Pulmonary artery endothelial cell (primary cell): ENCODE measurements at regions not wholly inside any gene's neighbourhood (a gene's known extent, or its start where the extent isn't known, plus 50 kb on each side); places are given as distances from the start of the nearest gene placed in this dataset.

Source experiments
- DNase-seq: peaks from one replicate; pipeline ENCODE4 v3.0.0-alpha.2; 2011; ENCODE audit warnings: low read depth, low spot score

DNA sequence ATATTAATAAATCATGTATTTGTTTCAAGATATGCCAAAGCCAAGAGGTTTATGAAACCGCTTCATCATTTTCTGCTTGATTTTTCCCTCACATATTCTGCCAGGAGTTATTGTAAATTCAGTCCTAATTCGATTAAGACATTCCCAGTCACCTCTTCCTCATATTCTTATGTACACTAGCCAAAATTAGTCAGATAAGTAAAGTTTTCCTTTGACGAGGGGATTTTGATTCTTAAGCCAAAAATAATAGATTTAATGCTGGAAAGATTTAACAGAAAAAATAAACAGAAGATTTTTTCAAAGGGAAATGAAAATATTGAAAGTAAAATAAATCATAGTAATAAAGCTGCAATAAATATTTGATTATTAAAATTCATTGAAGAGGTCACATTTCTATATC lies 51.0 kb upstream of the VEGFC start:
- no peak for DNase-seq

DNA sequence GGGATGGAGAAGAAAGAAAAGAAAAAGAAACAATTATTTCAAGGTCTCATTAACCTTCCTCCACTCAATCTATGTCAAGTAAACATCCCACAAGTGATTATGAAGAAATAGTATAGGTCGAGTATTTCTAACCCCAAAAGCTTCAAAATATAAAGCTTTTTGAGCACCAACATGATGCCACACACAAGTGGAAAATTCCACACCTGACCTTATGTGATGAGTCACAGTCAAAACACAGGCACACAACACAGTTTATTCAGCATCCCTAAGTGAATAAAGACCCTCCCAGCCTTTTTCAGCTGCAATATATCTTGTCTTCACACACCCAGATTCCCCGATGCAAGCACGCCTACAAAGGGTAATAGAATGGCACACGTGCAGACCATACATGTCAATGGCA lies 51.7 kb upstream of the VEGFC start:
- DNase-seq: no peak

DNA sequence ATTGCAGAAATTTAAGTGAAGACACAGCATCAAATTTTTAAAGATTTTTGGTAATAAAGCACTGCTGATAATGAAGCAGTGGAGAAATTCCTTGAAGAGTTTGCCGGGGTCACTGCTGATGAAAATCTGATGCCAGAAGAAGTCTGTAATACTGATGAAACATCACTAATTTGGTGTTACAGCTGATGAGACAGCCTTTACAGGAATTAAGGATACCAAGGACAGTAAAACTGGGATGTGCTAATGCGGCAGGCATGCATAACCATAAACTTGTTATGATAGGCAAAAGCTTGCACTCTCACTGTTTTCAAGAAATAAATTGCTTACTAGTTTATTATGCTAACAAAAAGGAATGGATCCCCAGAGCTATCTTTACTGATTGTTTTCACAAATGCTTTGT lies 52.9 kb upstream of the VEGFC start:
- DNase-seq: no peak

DNA sequence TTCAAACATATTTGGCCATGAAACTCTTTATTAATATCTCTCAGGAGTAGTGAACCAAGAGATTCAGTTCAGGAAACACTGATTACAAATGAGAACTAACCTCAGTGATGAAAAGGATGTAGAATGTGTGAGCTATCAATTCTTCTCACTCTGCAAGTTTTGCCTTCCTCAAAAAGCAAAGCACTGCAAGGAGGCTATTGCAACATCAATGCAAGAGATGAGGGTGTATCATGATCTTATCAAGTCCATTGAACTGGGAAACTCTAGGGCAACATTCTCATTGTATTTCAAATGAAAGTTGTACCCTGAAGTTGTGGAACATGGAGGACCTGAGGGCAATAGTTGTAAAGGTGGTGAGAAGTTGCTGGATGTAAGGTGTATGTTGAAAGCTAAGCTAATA lies 56.4 kb upstream of the VEGFC start:
- DNase-seq: no peak

DNA sequence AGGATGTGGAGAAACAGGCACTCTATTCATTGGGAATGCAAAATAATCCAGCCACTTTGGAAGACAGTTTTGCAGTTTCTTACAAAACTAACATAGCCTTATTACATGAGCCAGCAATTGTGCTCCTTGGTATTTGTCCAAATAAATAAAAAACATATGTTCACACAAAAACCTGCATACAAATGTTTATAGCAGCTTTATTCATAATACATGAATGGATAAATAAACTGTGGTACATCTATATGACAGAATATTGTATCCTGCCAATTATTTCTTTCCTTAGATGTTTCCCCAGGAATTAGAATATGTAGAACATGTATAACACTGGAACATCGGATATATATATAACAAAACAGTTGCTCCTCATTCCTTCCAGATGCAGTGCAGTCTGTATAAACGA lies 57.7 kb upstream of the VEGFC start:
- no peak for DNase-seq

DNA sequence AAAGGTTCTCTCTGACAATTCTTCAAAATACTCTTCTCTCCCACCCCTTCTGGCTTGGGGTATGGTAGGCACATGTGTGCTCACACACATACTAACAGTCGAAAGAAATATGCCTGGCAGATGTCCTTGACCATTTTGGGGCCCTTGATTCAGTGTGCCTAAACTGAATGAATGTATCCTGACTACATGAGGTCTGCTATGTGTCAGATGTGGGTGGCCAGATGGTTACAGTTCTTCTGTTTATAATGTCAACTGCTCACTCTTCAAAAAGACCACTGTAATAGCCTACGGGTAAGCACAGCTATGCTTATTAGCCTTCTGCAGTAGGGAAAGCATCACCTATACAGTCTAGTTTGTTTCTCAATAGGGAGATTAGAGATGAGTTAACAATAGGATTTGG lies 63.7 kb upstream of the VEGFC start:
- no peak for DNase-seq

DNA sequence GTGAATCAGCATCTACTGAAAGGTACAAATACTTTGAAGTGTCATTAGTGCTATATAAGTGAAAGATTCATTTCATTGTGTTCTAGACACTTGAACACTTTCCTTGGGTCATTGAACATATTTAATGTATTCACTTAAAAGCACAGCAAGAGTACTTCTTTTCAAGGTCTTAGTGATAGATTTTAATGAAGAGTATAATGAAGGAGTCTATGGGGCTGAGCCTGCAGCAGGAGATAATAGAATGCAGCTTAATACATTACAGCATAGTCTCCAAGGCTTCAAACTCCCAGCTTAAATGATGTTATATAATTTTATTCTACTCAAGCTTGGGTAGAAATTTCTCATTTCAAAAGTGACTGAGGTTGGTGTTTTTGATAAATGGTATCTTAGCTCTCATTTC lies 66.1 kb upstream of the VEGFC start:
- DNase-seq: no peak

DNA sequence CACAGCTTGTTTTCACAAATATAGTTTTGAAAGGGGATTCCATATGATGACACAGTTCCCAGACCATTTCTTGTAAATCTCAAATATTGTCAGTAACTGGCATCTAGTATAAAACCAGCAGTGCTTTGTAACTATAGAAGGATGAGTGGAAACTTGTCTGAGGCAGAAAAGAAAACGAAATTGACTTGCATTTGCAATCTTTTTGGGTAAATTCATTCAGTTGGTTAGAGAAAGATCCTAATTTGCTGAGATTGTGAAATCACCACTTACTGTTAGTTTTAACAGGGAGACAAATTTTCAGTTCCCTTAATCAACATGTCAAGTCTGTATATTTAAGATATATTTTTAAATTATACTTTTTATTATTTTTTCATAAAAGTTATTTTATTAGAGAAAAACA lies 71.5 kb upstream of the VEGFC start:
- no peak for DNase-seq

DNA sequence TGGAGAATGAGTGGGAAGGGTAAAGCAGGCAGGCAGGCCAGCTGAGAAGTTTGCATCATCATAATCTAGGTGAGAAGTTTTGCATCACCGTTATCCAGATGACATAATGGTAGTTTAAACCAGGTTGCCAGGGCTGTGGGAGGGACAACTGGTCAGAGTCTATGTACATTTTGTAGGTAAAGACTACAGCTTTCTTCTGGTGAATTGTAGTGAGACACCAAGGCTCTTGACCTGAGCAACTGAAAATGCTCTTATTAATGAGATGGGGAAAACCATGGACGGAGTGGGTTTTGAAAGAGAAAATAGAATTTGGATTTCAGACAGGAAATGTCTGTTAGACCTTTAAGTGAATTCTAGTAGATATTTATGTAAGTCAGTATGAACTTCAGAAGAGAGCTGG lies 76.0 kb upstream of the VEGFC start:
- no peak for DNase-seq

DNA sequence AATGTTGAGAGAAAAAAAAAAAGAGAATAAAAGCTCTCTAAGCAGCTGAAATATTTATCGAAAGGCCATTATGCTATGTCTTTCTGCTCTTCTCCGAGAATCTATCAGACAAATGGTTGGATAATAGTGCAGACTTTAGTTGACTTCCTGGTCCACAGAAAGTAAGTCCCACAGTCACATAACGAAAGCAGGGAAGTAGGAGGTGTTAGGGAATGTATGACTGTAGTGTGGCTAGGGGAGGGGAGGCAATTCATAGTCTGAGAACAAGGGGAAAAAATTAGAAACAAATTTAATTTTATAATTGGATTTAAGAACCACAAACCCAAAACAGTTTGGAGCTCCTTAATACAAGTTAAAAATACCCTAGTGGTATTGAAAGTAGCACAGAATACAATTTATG lies 79.7 kb upstream of the VEGFC start:
- DNase-seq: no peak

DNA sequence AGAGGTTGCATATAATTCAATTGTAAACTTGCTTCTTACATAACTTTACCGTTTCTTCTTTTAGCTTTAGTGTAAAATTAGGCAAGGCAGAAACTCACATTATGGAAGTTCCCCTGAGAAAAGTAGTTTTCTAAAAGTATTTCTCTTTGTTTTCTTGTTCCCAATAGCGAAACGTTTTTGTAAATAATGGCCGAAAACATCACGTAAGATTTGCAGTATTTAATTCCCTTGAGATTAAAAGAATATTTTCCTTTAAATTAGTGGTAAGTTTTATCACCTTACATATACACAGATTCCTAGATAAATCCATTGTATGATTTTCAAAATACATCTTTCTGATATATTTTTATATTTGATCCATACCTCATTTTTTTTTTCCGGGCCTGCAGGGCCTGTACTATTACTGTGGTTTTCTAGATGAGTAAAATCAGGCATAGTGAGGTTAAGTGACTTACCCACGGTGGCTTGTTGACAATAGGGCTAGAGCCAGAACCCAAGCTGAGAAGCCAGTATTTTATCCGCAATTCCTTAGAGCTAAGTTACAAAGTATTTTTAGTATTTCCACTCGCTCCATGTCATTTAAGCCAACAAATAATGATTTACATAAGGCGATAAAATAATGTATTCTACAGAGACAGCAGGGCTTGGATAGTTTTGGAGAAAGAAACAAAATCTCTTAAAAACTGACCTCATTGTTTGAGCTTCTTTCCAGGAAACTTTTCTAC lies 82.2 kb upstream of the VEGFC start:
- DNase-seq: no peak

DNA sequence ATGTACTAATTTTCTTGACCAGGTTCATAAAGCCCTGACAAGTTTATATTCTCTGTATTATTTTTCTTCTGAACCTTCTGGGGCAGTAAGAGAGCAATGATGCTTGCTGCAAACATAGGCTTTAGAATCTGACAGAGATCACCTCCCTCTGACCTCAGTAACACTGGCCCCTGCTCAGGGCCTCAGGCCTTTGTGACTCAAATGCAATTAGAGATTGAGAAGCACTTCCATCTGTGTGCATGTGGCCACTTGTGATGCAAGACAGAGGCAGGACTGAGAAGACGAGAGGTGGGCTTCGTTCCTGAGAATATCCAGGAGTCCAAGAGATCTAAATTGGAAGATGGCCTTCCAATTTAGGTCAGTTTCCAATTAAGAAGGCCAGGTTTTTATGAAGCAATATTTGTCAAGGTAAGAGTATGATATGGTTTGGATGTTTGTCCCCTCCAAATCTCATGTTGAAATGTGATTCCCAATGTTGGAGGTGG lies 82.8 kb upstream of the VEGFC start:
- DNase-seq: no peak

DNA sequence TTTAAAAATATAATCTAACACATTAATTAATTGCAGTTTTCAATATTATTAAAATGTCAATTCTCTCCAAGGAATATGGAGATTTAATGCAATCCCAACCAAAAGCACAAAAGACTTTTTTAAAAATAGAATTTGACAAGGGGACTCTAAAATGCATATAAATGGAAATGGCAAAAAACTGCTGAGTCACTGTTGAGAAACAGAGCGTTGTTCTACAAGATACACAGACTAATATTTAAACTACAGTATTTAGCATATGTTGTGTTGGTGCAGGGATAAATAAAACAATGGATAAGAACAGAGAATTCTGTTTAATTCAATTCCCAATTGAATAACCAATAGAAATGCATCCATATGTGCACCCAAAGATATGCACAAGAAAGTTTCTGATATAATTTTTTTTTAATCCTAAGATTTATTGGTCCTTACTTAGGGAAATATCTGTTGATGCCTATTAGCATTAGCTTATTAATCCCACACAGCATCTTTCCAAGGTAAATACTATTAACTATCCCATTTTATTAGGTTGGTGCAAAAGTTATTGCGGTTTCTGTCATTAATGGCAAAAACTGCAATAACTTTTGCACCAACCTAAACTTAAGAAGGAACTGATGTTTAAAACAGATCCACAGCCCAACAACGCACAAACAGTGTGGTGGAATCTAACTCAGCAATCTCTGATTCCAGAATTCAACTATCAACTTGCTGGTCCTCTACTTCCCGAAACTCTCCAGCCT lies 86.8 kb upstream of the VEGFC start:
- no peak for DNase-seq

DNA sequence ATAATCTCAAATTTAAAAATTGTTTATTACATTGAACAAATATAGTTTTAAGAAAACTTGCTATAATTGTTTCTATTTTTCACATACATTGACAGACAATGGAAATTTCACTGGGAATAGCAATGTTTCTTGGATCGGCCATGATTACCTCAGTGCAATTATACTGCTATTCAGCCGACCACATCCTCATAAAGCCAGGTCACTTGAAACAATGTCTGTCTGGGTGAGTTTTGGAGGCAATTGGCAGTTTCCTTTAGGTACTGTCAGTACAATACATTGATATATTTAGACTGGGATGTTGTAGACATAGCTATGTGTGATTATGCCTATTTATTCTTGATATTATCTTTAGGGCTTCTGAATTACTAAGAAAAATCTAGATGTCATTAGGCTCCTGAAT lies 89.5 kb upstream of the VEGFC start:
- no peak for DNase-seq

DNA sequence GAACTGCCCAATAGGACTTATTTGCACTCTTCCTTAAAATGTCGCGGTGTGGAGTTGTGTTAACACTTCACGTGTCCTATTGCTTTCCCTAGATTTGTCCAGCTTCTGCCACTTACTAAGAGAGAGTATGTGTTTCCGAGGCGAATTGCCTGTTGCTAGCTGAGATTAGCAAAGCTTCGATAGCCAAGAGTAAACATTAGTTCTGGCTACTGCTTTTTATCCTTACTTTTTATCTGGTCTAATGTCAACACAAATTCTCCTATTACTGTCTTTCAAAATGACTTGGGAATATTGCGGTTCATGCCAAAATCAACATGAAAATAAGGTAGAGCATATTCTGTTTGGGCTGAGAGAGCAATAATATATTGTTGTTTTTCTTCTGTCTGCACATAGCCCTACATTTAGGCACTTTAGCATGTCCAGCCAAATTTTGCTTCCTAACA lies 90.4 kb upstream of the VEGFC start:
- no peak for DNase-seq

DNA sequence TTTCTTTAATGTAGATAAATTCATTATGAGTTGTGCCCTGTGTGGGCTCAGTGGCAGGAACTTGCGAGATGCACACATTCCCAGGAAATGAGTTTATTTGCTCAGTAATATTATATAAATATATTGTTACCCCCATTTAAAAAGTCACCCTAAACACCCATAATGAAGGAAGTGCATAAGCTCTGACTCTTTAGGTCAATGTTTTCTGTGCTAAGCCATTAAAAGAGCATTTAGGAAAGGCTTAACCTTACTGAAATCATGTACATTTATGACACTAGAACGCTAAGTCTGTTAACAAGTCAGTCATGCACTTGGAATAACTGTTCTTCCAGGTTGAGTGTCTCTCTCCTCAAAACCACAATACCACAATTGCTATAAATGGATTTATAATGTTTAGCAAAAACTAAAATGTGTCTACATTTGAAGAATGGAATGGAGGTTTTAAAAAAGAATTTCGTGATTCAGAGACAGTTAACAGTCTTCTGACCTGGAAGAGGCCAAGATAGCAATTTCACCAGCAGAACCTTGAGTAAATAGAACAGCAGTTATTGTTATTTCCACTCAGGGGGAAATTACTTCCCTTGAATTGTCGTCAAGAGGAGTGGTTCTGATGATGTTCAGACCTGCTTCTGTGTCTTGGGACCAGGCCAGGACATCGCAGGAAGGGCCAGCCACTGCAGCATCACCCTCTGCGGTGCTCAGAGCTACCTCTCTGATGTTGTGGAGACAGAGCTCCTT lies 91.1 kb upstream of the VEGFC start:
- no peak for DNase-seq

DNA sequence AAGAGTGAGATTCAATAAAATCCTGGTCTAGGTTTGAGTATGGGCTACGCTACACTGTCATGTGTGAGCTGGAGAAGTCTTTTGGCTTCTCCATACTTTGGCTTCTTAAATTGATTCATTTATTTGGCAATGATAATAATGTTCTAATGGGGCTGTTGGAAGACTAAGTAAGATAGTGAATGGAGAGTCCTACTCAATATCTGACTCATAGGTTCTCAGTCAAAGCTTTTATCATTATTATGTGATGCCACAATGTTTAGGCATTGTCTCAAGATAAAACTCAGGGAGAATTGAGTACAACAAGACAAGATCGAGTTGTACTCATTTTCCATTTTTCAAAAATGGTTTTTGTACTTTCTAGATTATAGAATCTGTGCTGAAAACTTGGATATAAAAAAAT lies 92.5 kb upstream of the VEGFC start:
- DNase-seq: no peak

DNA sequence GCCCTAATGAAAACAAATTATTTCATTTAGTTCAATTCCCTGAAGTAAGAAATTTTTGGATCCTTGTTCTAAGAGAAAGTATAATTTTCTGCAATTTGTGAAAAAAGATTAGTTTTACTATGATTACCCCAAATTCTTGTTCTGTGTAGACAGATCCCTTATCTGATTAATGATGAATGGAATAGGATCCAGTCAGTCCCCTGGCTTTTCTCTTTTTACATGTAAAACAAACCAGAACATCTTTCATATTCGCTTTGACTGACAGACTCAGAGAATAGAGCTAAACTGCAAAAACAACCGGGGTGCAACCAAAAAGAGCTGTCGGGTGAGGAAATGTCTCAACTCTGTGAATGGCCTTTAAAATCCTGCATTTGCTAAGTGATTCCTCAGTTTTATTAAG lies 93.4 kb upstream of the VEGFC start:
- DNase-seq: no peak

DNA sequence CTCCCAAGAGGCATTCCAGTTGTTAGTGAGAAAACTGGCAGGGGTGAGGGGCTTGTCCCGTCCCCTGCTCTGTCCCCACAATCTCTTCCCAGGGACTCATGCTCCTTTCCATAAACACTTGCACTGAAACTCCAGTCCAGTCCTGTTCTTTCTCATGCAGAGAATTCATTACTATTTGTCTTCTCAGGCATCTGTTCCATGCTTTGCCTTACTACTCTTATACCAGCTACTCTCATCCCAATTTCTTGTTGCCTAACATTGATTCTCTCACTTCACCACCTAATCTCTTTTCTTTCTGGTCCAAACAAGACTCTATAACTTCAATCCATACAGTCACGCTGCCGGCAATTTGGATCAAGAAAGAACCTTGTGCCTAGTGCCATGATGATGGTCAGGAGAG lies 97.1 kb upstream of the VEGFC start:
- no peak for DNase-seq

DNA sequence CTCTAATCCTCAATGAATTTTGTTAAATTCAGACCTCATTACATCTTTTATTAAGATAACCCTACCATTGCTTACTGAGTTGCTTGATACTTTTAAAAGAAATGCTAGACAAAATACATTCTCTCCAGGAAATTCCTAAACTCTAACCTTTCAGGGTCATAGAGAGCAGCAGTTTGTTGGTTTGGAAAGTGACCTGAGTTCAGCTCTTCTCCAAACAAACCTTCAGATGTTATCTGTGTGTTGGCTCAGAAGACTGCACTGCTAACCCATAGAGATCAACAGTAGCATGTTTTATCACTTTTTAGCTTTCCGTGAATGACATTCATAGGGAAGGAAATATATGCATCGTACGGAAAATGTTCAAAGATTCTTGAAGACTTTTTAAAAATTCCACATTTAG lies 101.8 kb upstream of the VEGFC start:
- DNase-seq: no peak

DNA sequence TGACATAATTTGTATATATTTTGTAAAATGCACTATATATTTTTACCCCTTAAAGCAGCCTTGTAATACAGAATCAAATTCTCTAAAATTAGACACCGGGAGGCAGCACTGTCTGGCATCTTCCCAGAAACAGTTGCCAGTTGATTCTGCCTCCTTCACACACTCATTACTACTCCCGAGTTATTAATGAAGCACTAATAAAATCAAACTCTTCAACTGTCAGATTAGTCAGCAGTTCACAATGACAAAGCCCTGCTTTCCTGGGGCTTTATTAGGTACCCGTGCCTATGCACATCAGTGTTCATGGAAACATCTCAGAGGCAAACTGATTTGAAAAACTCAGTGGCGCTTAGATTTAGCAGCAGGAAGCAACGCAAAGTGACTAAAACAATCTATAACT lies 103.5 kb upstream of the VEGFC start:
- DNase-seq: no peak

DNA sequence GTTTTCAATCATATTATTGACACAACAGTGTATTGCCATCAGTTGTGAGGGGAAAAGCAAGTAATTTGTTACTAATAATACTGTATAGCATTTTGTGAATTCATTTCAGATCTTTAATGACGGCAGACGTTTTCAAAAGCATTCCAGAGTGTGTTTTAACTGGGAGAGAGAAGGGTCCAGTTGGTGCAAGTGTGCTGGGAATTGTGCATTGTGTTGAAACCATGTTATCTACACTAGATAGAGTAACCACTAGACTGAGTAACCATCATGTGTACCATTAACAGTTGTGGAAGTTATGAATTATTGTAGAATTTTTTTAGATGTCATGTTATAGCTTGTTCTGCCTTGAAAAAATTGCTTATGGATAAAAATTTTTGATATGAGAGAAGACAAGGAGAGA lies 104.5 kb upstream of the VEGFC start:
- no peak for DNase-seq

DNA sequence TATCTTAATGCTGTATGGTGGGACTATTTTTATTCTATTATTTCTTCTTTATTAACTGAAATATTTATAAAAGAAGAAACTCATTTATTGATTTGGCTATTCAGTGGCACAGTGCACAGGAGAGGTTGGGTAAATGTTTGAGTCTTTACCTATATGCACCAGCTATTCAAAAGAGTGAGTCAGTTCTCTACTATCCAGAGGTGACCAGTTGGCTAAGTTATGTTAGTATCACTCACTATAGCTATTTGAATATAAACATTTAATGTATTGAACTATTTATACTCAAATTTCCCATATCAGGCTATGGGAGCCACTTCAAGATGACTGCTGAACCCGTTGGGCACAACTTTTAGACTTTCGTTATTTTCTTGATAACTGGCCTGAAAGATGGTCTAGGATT lies 106.1 kb upstream of the VEGFC start:
- DNase-seq: no peak
